ENCODE measurements at regions not wholly inside any gene's neighbourhood (a gene's known extent, or its start where the extent isn't known, plus 50 kb on each side); places are given as distances from the start of the nearest gene placed in this dataset.
"Not testable (repeated sequence)": the region's sequence is repeated elsewhere in the genome, so short reads cannot be mapped to it uniquely, and the experiment has no call there.

DNA sequence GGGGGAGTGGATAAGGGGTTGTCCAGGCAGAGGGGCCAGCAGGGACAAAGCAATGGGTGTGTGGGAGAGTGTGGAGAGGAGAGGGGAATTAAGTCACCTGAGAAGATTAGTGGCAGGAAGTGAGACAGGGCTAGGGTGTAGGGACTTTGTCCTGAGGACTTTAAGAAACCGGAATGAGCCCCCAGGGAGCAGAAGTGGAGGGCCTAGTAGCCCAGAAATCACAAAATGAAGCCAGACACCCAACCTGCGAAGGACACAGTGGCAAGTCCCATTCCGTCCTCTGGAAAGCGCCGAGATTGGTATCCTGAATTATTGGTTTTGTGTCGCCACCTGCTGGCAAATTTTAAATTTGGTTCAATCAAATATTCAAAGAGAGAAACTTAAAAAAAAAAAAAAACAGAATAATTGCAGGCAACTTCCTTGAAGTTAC, 78.0 kb upstream of the SLC25A36 start:
- TF ChIP-seq, protein P1, sequence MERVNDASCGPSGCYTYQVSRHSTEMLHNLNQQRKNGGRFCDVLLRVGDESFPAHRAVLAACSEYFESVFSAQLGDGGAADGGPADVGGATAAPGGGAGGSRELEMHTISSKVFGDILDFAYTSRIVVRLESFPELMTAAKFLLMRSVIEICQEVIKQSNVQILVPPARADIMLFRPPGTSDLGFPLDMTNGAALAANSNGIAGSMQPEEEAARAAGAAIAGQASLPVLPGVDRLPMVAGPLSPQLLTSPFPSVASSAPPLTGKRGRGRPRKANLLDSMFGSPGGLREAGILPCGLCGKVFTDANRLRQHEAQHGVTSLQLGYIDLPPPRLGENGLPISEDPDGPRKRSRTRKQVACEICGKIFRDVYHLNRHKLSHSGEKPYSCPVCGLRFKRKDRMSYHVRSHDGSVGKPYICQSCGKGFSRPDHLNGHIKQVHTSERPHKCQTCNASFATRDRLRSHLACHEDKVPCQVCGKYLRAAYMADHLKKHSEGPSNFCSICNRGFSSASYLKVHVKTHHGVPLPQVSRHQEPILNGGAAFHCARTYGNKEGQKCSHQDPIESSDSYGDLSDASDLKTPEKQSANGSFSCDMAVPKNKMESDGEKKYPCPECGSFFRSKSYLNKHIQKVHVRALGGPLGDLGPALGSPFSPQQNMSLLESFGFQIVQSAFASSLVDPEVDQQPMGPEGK (CRISPR knock-in tag; IDR thresholded peaks at IDR 0.05; ENCODE audit: borderline replicate concordance), result no peak
- TF ChIP-seq ZFP30 (CRISPR knock-in tag; IDR thresholded peaks at IDR 0.05) (no peak), CSDC2 (CRISPR knock-in tag; IDR thresholded peaks at IDR 0.05) (no peak), SNAI2 (CRISPR knock-in tag; IDR thresholded peaks at IDR 0.05) (no peak), ZNF70 (CRISPR knock-in tag; IDR thresholded peaks at IDR 0.05) (no peak), GLIS3 (CRISPR knock-in tag; IDR thresholded peaks at IDR 0.05) (no peak), ZNF565 (CRISPR knock-in tag; conservative IDR thresholded peaks at IDR 0.05; ENCODE audit: low read depth) (no peak)
- peak; percentile 59 for ATAC-seq

DNA sequence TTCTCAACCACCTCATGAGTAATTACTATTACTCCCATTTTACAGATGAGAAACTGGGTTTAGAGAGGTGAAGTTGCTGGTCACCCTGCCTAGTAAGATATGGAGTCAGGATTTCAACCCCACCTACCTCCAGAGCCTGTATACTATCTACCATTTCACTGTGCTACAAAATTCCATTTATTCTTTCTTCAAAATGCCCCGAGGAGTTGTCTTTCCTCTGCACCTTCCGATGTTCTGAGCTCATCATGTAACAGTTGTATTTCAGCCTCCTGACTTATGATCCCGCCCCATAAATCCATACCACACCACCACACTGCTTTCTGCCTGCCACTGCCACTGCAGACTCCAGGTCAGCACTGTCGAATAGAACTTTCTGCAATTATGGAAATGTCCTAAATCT, 71.3 kb upstream of the SLC25A36 start:
- ATAC-seq, result no peak
- TF ChIP-seq PPARA (CRISPR knock-in tag; IDR thresholded peaks at IDR 0.05; ENCODE audit: borderline replicate concordance) (no peak), ARNTL (CRISPR knock-in tag; IDR thresholded peaks at IDR 0.05; ENCODE audit: borderline replicate concordance, low read depth) (no peak), ZNF565 (CRISPR knock-in tag; conservative IDR thresholded peaks at IDR 0.05; ENCODE audit: low read depth) (no peak), ZFP30 (CRISPR knock-in tag; IDR thresholded peaks at IDR 0.05) (no peak), GLIS3 (CRISPR knock-in tag; IDR thresholded peaks at IDR 0.05) (no peak), ZFP3 (CRISPR knock-in tag; IDR thresholded peaks at IDR 0.05) (no peak), BACH2 (CRISPR knock-in tag; IDR thresholded peaks at IDR 0.05; ENCODE audit: borderline replicate concordance) (no peak), CSDC2 (CRISPR knock-in tag; IDR thresholded peaks at IDR 0.05) (no peak), ZNF70 (CRISPR knock-in tag; IDR thresholded peaks at IDR 0.05) (no peak), TOX (CRISPR knock-in tag; IDR thresholded peaks at IDR 0.05; ENCODE audit: borderline replicate concordance) (no peak), OSR1 (CRISPR knock-in tag; IDR thresholded peaks at IDR 0.05) (no peak)
- TF ChIP-seq, protein P2, sequence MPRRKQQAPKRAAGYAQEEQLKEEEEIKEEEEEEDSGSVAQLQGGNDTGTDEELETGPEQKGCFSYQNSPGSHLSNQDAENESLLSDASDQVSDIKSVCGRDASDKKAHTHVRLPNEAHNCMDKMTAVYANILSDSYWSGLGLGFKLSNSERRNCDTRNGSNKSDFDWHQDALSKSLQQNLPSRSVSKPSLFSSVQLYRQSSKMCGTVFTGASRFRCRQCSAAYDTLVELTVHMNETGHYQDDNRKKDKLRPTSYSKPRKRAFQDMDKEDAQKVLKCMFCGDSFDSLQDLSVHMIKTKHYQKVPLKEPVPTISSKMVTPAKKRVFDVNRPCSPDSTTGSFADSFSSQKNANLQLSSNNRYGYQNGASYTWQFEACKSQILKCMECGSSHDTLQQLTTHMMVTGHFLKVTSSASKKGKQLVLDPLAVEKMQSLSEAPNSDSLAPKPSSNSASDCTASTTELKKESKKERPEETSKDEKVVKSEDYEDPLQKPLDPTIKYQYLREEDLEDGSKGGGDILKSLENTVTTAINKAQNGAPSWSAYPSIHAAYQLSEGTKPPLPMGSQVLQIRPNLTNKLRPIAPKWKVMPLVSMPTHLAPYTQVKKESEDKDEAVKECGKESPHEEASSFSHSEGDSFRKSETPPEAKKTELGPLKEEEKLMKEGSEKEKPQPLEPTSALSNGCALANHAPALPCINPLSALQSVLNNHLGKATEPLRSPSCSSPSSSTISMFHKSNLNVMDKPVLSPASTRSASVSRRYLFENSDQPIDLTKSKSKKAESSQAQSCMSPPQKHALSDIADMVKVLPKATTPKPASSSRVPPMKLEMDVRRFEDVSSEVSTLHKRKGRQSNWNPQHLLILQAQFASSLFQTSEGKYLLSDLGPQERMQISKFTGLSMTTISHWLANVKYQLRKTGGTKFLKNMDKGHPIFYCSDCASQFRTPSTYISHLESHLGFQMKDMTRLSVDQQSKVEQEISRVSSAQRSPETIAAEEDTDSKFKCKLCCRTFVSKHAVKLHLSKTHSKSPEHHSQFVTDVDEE (CRISPR knock-in tag; IDR thresholded peaks at IDR 0.05), result no peak
- TF ChIP-seq, protein P1 (CRISPR knock-in tag; IDR thresholded peaks at IDR 0.05; ENCODE audit: borderline replicate concordance), result no peak
- TF ChIP-seq, protein P3, sequence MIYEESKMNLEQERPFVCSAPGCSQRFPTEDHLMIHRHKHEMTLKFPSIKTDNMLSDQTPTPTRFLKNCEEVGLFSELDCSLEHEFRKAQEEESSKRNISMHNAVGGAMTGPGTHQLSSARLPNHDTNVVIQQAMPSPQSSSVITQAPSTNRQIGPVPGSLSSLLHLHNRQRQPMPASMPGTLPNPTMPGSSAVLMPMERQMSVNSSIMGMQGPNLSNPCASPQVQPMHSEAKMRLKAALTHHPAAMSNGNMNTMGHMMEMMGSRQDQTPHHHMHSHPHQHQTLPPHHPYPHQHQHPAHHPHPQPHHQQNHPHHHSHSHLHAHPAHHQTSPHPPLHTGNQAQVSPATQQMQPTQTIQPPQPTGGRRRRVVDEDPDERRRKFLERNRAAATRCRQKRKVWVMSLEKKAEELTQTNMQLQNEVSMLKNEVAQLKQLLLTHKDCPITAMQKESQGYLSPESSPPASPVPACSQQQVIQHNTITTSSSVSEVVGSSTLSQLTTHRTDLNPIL (CRISPR knock-in tag; IDR thresholded peaks at IDR 0.05; ENCODE audit: low read depth), result no peak
- TF ChIP-seq, protein P4, sequence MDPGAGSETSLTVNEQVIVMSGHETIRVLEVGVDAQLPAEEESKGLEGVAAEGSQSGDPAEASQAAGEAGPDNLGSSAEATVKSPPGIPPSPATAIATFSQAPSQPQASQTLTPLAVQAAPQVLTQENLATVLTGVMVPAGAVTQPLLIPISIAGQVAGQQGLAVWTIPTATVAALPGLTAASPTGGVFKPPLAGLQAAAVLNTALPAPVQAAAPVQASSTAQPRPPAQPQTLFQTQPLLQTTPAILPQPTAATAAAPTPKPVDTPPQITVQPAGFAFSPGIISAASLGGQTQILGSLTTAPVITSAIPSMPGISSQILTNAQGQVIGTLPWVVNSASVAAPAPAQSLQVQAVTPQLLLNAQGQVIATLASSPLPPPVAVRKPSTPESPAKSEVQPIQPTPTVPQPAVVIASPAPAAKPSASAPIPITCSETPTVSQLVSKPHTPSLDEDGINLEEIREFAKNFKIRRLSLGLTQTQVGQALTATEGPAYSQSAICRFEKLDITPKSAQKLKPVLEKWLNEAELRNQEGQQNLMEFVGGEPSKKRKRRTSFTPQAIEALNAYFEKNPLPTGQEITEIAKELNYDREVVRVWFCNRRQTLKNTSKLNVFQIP (CRISPR knock-in tag; IDR thresholded peaks at IDR 0.05; ENCODE audit: borderline replicate concordance, low read depth), result no peak
- TF ChIP-seq, protein P5, sequence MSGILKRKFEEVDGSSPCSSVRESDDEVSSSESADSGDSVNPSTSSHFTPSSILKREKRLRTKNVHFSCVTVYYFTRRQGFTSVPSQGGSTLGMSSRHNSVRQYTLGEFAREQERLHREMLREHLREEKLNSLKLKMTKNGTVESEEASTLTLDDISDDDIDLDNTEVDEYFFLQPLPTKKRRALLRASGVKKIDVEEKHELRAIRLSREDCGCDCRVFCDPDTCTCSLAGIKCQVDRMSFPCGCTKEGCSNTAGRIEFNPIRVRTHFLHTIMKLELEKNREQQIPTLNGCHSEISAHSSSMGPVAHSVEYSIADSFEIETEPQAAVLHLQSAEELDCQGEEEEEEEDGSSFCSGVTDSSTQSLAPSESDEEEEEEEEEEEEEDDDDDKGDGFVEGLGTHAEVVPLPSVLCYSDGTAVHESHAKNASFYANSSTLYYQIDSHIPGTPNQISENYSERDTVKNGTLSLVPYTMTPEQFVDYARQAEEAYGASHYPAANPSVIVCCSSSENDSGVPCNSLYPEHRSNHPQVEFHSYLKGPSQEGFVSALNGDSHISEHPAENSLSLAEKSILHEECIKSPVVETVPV (CRISPR knock-in tag; IDR thresholded peaks at IDR 0.05), result no peak

DNA sequence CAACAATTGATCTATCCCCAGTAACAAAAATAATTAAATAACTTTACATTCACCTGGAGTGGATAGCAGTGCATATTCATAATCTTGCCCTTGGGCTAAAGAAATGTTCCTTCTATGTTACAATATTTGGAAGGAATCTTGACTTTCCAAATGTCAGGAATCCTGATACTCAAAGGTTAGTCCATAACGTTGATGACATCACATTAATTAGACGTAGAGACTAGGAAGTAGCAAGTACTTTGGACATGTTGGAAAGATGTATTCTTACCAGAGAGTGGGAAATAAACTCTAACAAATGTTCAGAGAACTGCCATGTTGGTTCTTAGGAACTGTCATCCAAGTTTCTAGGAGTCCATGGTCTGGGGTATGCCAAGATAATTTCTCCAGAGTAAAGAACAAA, 70.6 kb upstream of the SLC25A36 start:
- no peak for ATAC-seq
- TF ChIP-seq RARB (CRISPR knock-in tag; IDR thresholded peaks at IDR 0.05) (no peak), ZNF8 (CRISPR knock-in tag; IDR thresholded peaks at IDR 0.05) (no peak), OSR1 (CRISPR knock-in tag; IDR thresholded peaks at IDR 0.05) (no peak), ZNF565 (CRISPR knock-in tag; conservative IDR thresholded peaks at IDR 0.05; ENCODE audit: low read depth) (no peak), ZFP3 (CRISPR knock-in tag; IDR thresholded peaks at IDR 0.05) (no peak)
- TF ChIP-seq, protein P1 (CRISPR knock-in tag; IDR thresholded peaks at IDR 0.05; ENCODE audit: borderline replicate concordance), result no peak

DNA sequence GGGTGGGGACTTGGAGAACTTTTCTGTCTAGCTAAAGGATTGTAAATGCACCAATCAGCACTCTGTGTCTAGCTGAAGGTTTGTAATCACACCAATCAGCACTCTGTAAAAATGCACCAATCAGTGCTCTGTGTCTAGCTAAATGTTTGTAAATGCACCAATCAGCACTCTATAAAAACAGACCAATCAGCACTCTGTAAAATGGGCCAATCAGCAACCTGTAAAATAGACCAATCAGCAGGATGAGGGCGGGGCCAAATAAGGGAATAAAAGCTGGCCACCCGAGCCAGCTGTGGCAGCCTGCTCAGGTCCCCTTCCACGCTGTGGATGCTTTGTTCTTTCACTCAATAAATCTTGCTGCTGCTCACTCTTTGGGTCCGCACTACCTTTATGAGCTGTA, 69.5 kb upstream of the SLC25A36 start:
- ATAC-seq, result not testable (repeated sequence)

Data from SK-N-SH treated with all-trans-retinoic acid at 6 μM for 48 hours (cell line).